Spleen (tissue), 7 donors: ENCODE measurements at regions not wholly inside any gene's neighbourhood (a gene's known extent, or its start where the extent isn't known, plus 50 kb on each side); places are given as distances from the start of the nearest gene placed in this dataset.

Source experiments
- CTCF ChIP-seq, 11 experiments: fragments of 200-600 bp in 7 of 11; fragments of 450-650 bp in 4 of 11; sonication (generic) in 4 of 11; IDR thresholded peaks in 8 of 11; conservative IDR thresholded peaks in 3 of 11; 1 replicate in 7 of 11; 2 replicates in 4 of 11; pipeline versions ENCODE4 v1.4.0 to v1.8.0; 2016 to 2021; ENCODE audit warnings: antibody characterized with exemption in 11 of 11, inconsistent platforms in 4 of 11, mild to moderate bottlenecking in 1 of 11
- POLR2A ChIP-seq, 3 donors: fragments of 450-650 bp; IDR thresholded peaks; one replicate each; pipeline ENCODE4 v1.5.1; 2017; ENCODE audit warnings: antibody characterized with exemption in 3 of 3, mild to moderate bottlenecking in 1 of 3
- POLR2AphosphoS5 ChIP-seq, 3 donors: sonication (generic); formaldehyde crosslinking; IDR thresholded peaks; one replicate each; pipeline ENCODE4 v1.5.1; 2017; ENCODE audit warnings: antibody characterized with exemption in 3 of 3
- donor health status: DM: no; HTN: no; CAD: no; lungs with moderate emphysema.
- donor health status: DM: no; HTN: no; CAD: no.
- donor health status: DM: no; HTN: no; CAD: no.

- TF ChIP-seq CTCF (IDR thresholded peaks at IDR 0.05 in 8 of 11, conservative IDR thresholded peaks at IDR 0.05 in 3 of 11) (no peak), POLR2A (IDR thresholded peaks at IDR 0.05) (no peak), POLR2AphosphoS5 (IDR thresholded peaks at IDR 0.05) (no peak)
Observed at GRCh38 chr14:29354486-29354885, 573.2 kb downstream of the PRKD1 start.
